Colonic mucosa (tissue), 4 donors: ENCODE measurements at regions not wholly inside any gene's neighbourhood (a gene's known extent, or its start where the extent isn't known, plus 50 kb on each side); places are given as distances from the start of the nearest gene placed in this dataset.
"Not testable (repeated sequence)": the region's sequence is repeated elsewhere in the genome, so short reads cannot be mapped to it uniquely, and the experiment has no call there.

Experiments
- DNase-seq: peaks from one replicate; pipeline ENCODE4 v3.0.0-alpha.2; 2020
- H3K27ac ChIP-seq: fragments of 200-600 bp; one replicate; pipeline ENCODE4 v1.8.0; 2021
- H3K27me3 ChIP-seq: fragments of 200-600 bp; one replicate; pipeline ENCODE4 v1.8.0; 2021
- H3K36me3 ChIP-seq: fragments of 200-600 bp; one replicate; pipeline ENCODE4 v1.8.0; 2021
- H3K4me1 ChIP-seq: fragments of 200-600 bp; one replicate; pipeline ENCODE4 v1.8.0; 2021; ENCODE audit warnings: mild to moderate bottlenecking
- H3K4me3 ChIP-seq: fragments of 200-600 bp; one replicate; pipeline ENCODE4 v1.8.0; 2021
- H3K9ac ChIP-seq, 2 donors: one replicate each; pipeline ENCODE4 v1.7.0; 2013; ENCODE audit warnings: control low read depth in 2 of 2, low read depth in 2 of 2, low read length in 2 of 2
- H3K9me3 ChIP-seq: fragments of 200-600 bp; one replicate; pipeline ENCODE4 v1.8.0; 2021
- intact Hi-C: fragments of 100-400 bp; cut with DNase I; formaldehyde crosslinking; loops from one replicate; pipeline ENCODE4 v1.14.1; 2022
- TF ChIP-seq, protein P1 (sequence below): fragments of 200-600 bp; IDR thresholded peaks from one replicate; pipeline ENCODE4 v1.8.0; 2022; ENCODE audit warnings: antibody characterized with exemption, mild to moderate bottlenecking
- donor health status: healthy.
- donor health status: DM: no; HTN: no; CAD: no.
- donor health status: DM: no; HTN: no; CAD: no.

GRCh38 chr5:169519358-169519757, 64.2 kb upstream of the SPDL1 start:
- Histone ChIP-seq H3K9ac (no peak overlapping the region), H3K27ac (no peak overlapping the region), H3K4me3 (no peak overlapping the region), H3K4me1 (no peaks in the 10 kb centered on the region), H3K36me3 (no peaks in the 10 kb centered on the region), H3K9me3 (no peaks in the 10 kb centered on the region), H3K27me3 (no peaks in the 10 kb centered on the region)
- no peak for DNase-seq
- TF ChIP-seq, protein P1, sequence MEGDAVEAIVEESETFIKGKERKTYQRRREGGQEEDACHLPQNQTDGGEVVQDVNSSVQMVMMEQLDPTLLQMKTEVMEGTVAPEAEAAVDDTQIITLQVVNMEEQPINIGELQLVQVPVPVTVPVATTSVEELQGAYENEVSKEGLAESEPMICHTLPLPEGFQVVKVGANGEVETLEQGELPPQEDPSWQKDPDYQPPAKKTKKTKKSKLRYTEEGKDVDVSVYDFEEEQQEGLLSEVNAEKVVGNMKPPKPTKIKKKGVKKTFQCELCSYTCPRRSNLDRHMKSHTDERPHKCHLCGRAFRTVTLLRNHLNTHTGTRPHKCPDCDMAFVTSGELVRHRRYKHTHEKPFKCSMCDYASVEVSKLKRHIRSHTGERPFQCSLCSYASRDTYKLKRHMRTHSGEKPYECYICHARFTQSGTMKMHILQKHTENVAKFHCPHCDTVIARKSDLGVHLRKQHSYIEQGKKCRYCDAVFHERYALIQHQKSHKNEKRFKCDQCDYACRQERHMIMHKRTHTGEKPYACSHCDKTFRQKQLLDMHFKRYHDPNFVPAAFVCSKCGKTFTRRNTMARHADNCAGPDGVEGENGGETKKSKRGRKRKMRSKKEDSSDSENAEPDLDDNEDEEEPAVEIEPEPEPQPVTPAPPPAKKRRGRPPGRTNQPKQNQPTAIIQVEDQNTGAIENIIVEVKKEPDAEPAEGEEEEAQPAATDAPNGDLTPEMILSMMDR = no peak
- intact Hi-C loops = no loop called here

DNA sequence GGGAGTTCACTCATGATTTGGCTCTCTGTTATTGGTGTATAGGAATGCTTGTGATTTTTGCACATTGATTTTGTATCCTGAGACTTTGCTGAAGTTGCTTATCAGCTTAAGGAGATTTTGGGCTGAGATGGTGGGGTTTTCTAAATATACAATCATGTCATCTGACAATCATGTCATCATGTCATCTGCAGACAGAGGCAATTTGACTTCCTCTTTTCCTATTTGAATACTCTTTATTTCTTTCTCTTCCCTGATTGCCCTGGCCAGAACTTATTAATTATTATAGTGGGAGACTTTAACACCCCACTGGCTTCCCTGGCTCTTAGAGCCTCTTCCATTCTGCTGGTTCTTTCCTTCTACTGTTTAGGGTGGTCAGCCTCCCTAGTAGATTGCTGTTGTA, 64.8 kb upstream of the SPDL1 start:
- intact Hi-C loops, DNase-seq, H3K36me3 ChIP-seq: not testable (repeated sequence)

GRCh38 chr5:169512385-169512784, 71.2 kb upstream of the SPDL1 start:
- no peak for DNase-seq
- no peak overlapping the region for H3K4me3 ChIP-seq
- H3K9ac ChIP-seq = no peak overlapping the region
- H3K9me3 ChIP-seq = no peaks in the 10 kb centered on the region
- no peak overlapping the region for H3K27ac ChIP-seq
- H3K4me1 ChIP-seq = no peaks in the 10 kb centered on the region
- no peaks in the 10 kb centered on the region for H3K36me3 ChIP-seq
- H3K27me3 ChIP-seq = no peaks in the 10 kb centered on the region
- TF ChIP-seq, protein P1 = no peak
- intact Hi-C loops = no loop called here

More for the DNA sequence above, 64.8 kb upstream of the SPDL1 start:
- not testable (repeated sequence) for H3K27ac ChIP-seq, H3K4me1 ChIP-seq, H3K4me3 ChIP-seq, H3K9ac ChIP-seq, H3K27me3 ChIP-seq, H3K9me3 ChIP-seq

- no peak overlapping the region for H3K27ac ChIP-seq
- DNase-seq = no peak
- H3K9me3 ChIP-seq = no peaks in the 10 kb centered on the region
- H3K4me3 ChIP-seq = no peak overlapping the region
- TF ChIP-seq, protein P1 = no peak
- intact Hi-C loops = no loop called here
- H3K36me3 ChIP-seq = no peaks in the 10 kb centered on the region
- no peak overlapping the region for H3K9ac ChIP-seq
- no peaks in the 10 kb centered on the region for H3K27me3 ChIP-seq
- no peaks in the 10 kb centered on the region for H3K4me1 ChIP-seq
Observed at GRCh38 chr5:169511708-169512107, 71.9 kb upstream of the SPDL1 start.

DNA sequence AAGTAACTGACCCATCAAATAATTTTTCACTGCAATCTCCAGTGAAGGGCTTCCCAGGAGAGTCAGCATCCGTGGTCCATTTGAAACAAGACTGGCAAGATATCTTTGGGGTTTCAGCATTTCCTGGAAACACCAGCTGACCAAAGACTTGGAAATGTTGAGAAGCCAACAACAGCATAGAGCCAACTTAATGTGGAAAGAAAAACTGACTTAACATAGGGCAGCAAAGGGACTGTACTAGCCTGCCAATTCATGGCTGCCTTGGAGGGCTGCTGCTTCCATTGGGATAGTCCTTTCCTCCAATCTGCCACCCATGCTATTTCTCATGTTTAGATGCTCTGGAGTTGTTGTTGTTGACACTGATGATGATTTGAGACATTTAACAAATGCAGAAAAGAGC, 76.5 kb upstream of the SPDL1 start:
- DNase-seq = no peak
- intact Hi-C loops = no loop called here
- Histone ChIP-seq H3K4me3 (no peak overlapping the region), H3K9ac (no peak overlapping the region), H3K27me3 (no peaks in the 10 kb centered on the region), H3K4me1 (no peaks in the 10 kb centered on the region), H3K36me3 (no peaks in the 10 kb centered on the region), H3K27ac (no peak overlapping the region), H3K9me3 (no peaks in the 10 kb centered on the region)
- TF ChIP-seq, protein P1 = no peak

DNA sequence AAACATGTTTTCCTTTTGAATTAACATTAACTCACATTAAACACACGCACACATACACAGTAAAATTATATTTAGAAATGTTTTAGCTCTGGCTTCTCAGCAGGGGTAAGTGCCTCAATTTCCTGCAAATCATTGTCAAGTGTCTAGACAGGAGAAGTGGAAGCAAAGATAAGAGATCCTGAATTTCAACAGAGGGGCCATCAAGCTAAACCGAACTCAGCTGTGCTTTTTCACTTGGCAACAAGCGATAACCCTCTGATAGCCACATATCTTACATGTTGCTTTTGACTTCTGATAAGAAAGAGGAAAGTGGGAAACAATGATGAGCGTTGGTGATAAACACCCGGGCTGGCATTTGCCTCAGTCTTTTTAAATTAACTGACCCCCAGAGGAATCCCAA, 79.7 kb upstream of the SPDL1 start:
- intact Hi-C loops = no loop called here
- DNase-seq = no peak
- Histone ChIP-seq H3K9me3 (no peaks in the 10 kb centered on the region), H3K36me3 (no peaks in the 10 kb centered on the region), H3K27me3 (no peaks in the 10 kb centered on the region), H3K27ac (no peak overlapping the region), H3K9ac (no peak overlapping the region), H3K4me3 (no peak overlapping the region), H3K4me1 (no peaks in the 10 kb centered on the region)
- TF ChIP-seq, protein P1 = no peak
